ENCODE measurements at regions not wholly inside any gene's neighbourhood (a gene's known extent, or its start where the extent isn't known, plus 50 kb on each side); places are given as distances from the start of the nearest gene placed in this dataset.

DNA sequence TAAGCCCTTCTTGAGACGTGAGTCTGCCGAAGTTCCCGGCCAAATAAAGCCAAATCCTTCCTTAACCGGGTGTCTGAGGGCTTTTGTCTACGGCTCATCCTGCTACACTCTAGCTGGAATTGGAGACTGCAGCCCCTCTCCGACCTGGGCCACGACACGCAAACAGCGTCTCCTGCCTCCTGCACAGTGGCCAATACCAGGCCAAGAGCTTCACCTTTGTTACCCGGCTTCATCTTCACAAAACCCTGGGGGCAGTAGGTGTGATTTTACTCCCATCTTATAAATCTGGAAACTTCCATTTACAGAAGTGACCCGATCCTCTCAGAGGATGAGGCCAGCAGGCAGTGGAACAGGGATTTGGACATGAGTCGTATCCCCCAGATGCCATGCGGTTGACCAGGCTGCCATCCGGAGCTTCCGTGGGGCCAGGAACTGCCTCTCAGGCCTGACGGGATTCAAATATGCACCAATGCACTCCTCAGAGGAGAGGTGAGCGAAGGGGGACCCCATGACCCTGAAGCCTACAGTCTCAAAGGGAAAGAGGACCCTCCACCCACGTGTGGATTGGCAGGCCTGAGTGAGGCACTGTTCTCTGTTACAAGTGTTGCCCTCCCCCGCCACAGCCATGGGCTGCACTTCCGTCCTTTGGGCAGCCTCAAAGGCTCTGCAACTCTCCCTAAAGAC lies 53.2 kb upstream of the KLF13 start:
- DNase-seq = no peak
- H3K27ac Mint-ChIP-seq = no peak overlapping the region
- TF ChIP-seq CTCF (IDR thresholded peaks at IDR 0.05) = no peak
- H3K4me1 Mint-ChIP-seq (ENCODE audit: low read depth) = no peaks in the 10 kb centered on the region
- H3K9me3 Mint-ChIP-seq = no peaks in the 10 kb centered on the region
- peaks cover 9% of the 10 kb centered on the region for H3K27me3 Mint-ChIP-seq (ENCODE audit: insufficient read depth)
- H3K36me3 Mint-ChIP-seq (ENCODE audit: low read depth) = no peaks in the 10 kb centered on the region
- H3K4me3 Mint-ChIP-seq = no peak overlapping the region

DNA sequence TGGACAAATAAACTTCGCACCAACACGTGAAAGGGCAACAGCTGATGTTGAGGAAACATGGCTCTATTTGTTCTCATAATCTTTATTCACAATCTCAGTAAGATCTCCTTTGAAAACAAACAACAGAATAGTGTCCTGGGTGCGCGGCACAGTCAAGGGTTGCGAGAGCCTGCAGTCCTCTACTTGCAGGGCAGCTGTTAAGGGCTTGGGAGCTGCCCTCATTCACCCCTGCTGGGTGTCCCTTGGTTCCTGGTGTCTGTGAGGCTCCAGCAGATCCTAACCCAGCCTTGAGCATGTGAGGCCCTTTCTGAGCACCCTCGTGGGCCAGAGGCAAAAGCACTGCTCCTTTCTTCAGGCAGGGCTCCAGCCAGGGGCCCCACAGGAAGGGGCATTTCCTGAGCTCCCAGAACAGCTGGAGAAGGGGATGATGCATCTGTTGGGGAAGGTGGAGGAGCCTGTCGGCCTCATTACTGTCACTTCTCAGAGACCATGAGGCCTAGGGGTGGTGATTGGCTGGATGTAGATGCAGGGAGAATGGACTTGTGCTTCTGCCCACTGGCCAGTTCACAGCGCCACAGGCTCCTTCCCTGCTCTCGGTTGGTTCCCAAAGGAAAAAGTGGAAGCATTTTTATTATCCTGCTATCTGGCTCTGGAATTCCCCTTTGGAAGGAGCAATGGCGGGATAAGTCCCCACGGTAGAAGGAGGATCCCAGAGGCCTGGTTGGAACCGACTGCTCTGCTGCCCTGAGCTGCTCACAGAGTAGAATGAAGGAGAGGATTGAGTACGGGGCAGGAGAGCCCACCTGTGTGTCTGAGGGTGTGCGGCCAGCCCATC lies 51.9 kb upstream of the KLF13 start:
- Mint-ChIP-seq H3K9me3 (no peaks in the 10 kb centered on the region), H3K4me3 (no peak overlapping the region), H3K36me3 (ENCODE audit: low read depth) (no peaks in the 10 kb centered on the region), H3K27me3 (ENCODE audit: insufficient read depth) (peaks cover 11% of the 10 kb centered on the region), H3K27ac (no peak overlapping the region), H3K4me1 (ENCODE audit: low read depth) (no peaks in the 10 kb centered on the region)
- no peak for TF ChIP-seq CTCF (IDR thresholded peaks at IDR 0.05)
- DNase-seq = no peak

DNA sequence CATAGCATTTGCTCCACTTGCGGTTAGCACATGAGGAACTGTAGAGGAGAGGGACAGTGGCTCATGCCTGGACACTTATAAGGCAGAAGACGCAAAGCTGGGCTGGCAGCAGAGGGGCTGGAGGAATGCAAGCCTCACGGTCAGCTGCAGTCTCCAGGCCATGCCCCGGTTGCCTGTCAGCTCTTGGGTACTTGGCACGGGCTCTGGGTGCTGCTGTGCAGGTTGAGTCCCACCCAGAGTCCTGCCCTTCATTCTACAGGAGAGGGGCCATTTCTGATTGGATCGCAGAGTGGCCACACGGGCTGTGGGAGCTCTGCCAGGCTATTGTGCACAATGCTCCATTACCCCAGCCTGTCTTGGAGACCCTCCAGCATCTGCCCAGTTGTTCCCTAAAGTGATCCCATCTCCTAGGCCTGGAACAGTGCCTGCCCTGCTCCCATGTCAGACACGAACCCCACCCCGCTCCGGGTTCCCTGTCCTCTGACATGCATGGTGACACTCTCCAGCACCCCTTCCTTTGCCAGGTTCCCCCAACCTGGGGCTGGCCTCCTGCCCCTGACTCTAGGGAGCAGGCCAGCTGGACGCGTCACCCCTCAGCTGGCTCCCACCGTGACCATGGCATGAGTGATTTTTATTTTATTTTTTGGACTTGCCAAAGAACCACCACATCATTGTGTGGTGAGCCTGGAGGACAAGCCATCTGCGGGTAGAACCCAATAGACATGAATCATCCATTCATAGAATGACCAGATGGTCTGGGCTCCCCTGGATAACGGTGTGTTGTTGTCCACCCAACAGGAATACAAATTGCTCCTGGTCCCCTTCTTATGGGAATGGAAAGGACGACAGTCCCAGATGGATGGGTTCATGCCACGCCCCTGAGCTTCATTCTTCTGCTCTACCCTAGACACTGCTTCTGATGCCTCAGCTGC lies 51.0 kb upstream of the KLF13 start:
- peaks cover 19% of the 10 kb centered on the region for H3K27me3 Mint-ChIP-seq (ENCODE audit: insufficient read depth)
- H3K27ac Mint-ChIP-seq = no peak overlapping the region
- TF ChIP-seq CTCF (IDR thresholded peaks at IDR 0.05) = no peak
- no peaks in the 10 kb centered on the region for H3K36me3 Mint-ChIP-seq (ENCODE audit: low read depth)
- H3K9me3 Mint-ChIP-seq = no peaks in the 10 kb centered on the region
- no peak for DNase-seq
- no peak overlapping the region for H3K4me3 Mint-ChIP-seq
- H3K4me1 Mint-ChIP-seq (ENCODE audit: low read depth) = no peaks in the 10 kb centered on the region

DNA sequence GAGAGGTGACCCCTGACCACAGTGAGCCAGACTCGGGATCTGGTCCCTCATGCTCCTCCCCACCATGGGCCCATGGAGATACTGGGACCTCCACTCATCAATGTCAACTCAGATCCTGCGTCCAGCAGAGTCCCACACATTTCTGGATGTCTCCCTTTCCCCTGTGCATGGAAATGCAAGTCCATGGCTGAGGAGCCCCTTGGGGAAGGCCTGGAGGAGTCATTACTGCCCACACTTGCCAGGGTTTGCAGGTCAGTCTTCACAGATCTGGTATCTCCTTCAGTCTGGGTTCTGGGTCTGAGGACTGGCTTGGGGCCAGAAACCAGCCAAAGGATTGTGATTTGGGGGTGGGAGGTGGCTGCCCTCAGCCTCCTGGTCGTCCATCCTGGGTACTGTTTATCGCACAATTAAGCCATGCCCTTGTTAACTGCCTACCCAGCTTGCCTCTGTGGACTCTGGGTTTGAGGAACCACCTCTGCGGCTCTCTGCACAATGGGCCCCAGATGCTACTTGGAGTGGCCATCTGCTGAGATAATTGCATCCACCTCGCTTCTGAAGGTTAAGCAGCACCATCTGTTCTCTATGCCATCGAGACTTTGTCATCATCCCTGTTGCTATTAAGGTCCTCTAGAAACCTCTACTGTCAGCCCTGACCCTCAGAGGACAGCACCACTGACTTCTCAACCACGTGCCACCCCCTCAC lies 49.9 kb upstream of the KLF13 start:
- Mint-ChIP-seq H3K4me1 (ENCODE audit: low read depth) (no peaks in the 10 kb centered on the region), H3K9me3 (no peaks in the 10 kb centered on the region), H3K36me3 (ENCODE audit: low read depth) (no peaks in the 10 kb centered on the region), H3K27ac (no peak overlapping the region), H3K4me3 (no peak overlapping the region), H3K27me3 (ENCODE audit: insufficient read depth) (peaks cover 26% of the 10 kb centered on the region)
- TF ChIP-seq CTCF (IDR thresholded peaks at IDR 0.05) = no peak
- DNase-seq = no peak
